Fibroblast of skin of right biceps (primary cell): ENCODE measurements at regions not wholly inside any gene's neighbourhood (a gene's known extent, or its start where the extent isn't known, plus 50 kb on each side); places are given as distances from the start of the nearest gene placed in this dataset.
"Not testable (repeated sequence)": the region's sequence is repeated elsewhere in the genome, so short reads cannot be mapped to it uniquely, and the experiment has no call there.

Source experiments
- DNase-seq: peaks from one replicate; pipeline ENCODE4 v3.0.0-alpha.2; 2013

DNA sequence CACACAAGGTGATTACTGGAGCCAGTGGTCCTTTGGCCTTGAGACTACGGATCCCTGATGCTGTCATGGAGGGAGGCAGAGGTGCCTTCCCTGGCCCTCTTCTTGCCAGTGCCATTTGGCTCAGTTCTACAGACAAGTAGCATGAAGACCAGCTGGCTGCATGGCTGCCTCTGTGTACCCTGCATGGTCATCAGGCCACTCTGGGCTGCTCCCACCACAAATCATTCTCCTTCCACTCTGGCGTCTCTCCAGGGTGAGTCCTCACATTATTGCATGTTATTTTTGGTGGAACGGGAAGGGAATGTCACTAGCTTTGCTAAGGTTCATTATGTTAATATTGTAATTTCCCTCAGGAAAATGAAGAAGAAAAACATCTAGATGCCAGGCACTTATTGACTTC is 229.8 kb downstream of the VAPA start:
- no peak for DNase-seq

DNA sequence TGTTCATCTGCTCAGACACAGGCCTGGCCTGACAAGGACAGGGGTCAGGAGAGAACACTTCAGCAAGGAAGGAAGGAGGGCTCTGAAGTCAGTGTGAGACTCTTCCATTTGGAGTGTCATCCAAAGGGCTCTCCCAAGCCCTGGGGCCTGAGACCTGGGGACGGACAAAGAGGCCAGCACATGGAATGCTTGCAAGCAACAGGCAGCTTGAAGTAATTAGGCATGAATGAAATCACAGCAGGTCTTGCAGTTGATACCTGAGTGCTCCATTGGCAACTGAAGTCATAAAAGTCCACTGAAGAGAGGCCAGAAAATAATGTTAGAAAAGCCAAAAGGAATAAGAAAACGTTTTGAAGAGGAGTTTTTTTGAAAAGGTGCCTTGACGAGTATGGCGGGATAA is 231.7 kb downstream of the VAPA start:
- DNase-seq: no peak

DNA sequence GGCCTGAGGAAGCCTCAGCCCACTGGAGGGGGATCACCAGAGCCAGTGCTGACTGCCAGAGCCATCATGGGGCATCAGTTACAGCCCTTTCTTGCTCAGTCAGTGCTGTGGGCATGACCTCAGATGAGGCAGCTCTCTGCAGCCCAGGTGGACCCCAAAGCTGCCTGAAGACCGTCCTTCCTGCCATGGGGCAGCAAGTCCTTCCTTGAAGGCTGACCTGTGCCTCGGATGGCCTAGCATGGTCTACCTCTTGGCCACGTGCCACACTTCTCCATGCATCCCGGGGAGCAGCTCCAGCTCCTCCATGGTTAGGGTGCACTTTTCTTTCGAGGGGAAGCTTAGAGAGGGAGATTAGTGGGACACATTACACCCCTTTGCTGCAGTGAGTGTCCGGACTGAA is 233.4 kb downstream of the VAPA start:
- DNase-seq: no peak

DNA sequence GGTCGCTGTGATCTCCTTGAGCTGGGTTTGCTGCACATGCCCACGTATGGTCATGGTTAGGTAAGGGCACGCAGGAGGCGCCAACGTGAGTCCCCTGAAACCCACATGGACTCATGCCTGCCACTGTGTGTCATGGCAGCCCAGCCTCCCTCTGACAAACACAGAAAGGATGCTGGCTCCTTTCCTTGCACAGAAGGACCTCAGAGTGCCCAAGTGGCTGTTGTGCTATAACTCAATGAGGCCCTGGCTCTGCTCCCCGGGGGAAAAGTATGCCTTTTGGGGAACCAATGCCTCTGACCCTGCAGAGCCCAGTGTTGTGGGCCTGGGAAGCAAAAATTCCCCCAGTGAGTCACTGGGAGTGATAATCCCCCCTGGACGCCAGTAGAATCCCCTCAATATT is 233.9 kb downstream of the VAPA start:
- DNase-seq: no peak

DNA sequence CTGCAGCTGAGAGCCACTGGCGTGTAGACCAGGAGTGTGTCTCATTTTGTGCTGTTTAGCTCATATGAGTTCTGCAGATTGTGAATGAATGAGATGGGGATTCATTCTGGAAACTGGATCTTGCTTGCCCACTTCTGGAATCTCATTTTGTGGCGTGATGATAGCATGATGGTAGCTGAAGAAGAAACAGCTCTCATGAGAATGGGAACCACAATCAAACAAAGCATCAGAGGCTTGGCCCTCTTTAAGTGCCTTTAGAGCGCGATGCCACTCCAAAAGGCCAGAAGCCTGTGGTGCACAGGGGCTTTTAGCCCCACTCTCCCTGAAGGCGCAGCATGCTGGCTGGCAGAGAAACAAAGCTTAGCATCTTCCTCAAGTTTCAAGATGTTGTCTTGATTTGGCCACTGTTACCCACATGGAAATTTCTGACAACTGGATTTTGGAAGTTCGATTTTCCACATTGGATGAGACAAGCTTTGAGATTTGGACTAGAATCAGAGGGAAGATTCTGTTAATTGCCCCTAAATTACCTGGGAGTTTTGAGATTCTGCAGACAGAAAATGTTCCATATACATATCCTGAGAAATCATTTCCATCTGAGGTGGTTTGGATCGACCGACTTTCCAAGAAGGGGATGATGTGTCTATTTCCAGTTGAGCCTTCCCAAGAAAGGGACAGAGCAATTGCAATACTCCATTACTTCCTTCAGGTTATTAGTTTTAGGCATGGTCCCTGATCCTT is 234.5 kb downstream of the VAPA start:
- DNase-seq: no peak

DNA sequence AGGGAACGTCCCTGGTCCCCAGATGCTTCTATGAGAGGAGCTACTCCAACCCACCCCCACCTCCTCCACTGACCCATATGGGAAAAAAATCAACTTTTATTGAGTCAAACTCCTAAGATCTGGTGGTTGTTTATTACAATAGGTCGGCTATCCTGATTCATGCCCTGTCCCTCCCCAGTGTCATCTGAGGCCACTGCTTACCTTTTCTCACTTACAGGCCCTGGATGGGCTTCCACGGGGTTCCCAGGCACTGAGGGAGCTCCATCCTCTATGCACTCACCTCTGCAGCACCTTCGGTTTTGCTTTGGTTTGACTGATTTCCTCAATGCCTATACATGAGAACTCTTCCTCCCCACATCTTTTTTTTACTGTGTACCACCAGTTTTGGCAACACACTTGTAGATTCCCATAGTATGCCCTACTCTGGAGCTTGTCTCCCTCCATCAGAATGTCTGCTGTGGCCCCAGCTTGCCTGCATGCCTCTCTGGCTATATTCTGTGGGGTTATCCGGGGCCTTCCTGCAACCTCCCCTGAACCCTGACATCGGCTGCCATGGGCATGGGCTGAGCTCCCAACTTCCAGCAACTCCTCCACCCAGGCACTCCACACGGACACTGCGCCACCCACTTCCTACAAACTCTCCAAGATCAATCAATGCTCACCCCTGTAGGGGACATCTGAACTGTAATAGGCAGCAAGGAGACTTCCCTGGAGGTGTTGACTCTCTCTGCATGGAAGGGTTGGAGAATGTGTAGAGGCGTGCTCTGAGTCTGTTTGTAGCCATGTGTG is 236.1 kb downstream of the VAPA start:
- DNase-seq: no peak

DNA sequence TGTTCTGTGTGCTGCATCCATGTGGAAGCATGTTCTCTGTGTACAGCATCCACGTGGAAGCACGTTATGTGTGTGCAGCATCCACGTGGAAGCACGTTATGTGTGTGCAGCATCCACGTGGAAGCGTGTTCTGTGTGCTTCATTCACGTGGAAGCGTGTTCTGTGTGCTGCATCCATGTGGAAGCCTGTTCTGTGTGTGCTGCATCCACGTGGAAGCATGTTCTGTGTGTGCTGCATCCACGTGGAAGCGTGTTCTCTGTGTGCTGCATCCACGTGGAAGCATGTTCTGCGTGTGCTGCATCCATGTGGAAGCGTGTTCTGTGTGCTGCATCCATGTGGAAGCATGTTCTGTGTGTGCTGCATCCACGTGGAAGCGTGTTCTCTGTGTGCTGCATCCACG is 236.8 kb downstream of the VAPA start:
- not testable (repeated sequence) for DNase-seq

DNA sequence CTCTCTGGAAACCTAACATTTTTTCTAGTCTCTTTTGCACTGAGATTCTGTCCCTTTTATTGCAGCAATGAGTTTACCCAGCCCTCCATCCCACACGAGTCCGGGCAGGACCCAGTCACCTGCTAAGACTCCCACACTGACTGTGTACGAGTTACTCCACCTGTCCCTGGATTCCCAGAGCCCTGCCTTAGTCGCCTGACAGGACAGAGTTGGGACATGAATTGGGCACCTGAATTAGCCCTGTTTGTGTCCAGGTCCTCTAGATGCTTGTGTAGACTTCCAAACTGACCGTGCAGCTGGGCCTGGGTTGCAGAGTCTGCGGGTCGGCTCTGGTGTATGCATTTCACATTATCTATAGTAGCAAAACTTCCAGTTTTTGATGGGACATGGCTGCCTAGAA is 238.7 kb downstream of the VAPA start:
- no peak for DNase-seq

DNA sequence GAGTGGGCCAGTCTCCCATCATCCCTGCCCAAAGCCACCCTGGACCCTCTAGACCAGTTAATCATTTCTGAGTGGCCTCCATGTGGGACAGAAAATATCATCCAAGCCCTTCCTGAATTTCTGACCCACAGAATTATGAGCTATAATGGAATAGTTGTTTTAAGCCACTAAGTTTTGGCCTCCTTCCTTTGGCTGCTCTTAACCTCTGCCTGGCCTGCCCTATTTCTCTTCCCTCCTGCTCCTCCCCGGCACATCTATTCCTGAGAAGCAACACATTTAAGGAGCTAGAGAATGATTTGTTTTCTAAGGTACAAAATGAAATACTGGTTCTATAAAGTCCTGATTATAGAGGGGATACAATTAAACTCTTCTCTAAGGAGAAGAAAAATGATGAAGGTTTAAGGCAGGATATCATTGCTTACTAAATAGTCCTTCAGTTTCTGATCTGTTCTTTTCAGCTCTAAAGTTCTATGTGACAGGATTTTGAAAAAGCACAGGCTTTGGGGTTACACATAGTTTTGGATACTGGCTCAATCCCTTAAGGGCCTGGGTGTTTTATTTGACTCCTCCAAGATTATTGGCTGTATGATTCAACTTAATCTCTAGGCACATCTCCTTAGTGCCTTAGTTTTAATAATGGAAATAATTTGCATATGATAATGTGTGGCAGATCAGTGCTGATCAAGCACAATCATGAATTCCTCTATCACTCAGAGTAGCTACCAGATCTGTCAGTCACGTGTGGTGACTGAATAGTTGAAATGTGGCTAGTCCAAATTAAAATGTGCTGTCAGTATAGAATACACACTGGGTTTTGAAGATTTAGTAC is 240.3 kb downstream of the VAPA start:
- no peak for DNase-seq

DNA sequence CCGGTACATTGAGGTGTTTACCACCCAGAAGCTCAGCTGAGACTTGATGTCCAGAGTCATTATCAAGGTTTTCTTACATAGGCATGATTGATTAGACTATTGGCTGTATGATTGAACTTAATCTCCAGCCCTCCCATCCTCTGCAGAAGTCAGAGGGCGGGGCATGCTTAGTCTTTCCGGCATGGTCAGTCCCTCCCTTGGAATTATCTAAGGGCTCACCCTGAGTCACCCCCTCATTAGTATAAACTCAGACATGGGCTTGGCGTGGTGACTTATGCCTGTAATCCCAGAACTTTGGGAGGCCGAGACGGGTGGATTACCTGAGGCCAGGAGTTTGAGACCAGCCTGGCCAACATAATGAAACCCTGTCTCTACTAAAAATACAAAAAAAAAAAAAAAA is 243.9 kb downstream of the VAPA start:
- no peak for DNase-seq

DNA sequence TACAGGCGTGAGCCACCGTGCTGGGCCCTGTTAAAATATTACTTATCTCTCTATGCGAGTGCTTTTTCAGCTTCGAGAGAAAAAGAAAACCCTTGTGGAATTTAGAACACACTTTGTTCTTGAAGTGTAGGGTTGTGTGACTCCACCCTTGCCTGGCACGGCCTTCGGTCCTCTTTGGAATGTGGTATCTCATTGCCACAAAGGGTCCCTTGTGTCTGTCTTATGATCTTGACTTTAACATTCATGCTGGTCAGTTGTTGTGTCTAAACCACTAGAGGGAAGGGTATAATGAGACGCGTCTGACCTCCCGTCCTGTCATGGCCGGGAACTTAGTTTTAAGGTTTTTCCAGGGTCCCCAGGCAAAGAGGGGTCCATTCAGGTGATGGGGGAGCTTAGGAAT is 246.4 kb downstream of the VAPA start:
- no peak for DNase-seq

DNA sequence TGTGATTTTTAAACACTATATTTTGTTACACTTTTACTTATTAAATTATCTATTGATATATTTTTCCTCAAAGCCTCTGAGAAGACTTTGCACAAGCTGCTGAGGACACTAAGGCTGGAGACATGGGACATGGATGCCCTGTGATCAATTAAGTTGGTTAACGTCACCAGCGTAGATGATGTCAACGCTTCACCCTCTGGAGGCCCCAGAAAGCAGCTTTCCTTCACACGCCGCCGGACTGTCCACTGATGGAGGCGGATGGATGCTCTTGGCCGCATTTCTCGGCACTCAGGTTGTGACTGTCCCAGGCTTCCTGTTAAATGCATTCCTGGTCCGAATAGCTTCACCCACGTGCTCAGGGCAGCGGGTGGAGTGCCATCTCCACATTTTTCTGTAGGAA is 247.5 kb downstream of the VAPA start:
- DNase-seq: no peak

DNA sequence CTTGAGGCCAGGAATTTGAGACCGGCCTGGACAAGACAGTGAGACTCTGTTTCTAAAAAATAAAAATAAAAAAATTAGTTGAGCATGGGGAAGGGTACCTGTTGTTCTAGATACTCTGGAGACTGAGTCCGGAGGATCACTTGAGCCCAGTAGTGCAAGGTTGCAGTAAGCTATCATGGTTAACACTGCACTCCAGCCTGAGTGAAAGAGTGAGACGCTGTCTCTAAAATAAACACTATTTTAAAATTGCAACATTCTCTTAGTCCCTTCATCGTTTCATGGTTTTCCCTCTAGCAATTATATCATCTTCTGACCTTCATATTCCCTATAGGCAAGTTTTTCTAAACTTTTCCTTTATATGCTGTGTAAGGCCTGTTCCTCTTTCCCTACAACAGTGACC is 248.5 kb downstream of the VAPA start:
- no peak for DNase-seq

DNA sequence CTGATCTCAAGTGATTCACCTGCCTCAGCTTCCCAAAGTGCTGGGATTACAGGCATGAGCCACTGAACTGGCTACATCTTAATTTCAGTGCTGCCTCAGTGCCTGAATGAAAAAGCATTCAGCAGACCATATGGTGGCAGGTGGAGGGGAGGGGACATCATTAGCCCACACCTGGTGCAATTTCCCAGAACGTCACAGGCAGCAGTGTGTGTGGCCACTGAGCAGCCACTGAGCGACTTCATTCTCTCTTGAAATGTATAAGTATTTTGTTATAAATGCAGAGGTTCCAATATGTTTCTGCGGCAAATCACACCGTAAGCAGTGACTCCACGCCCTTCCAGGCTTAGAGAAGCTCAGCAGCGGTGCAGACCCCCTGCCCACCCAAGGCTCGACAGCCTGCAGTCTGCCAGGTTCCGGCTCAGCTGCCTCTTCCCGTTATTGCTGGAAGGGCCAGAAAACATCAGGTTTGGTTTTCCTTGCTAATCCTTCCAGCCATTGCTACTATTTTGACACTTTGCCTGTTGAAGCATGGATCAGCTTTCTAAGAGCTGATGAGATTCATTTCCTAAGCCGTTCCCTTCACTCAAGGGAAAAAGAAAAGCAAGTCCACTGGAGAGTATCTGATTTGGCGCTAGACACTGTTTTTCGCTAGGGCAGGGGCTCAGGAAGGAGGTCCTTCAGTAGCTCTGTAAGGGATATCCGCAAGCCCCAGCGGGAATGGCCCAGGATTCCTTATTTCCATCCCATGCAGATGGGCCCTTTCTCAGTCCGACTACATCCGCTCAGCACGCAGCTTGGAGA is 250.7 kb downstream of the VAPA start:
- DNase-seq: no peak

DNA sequence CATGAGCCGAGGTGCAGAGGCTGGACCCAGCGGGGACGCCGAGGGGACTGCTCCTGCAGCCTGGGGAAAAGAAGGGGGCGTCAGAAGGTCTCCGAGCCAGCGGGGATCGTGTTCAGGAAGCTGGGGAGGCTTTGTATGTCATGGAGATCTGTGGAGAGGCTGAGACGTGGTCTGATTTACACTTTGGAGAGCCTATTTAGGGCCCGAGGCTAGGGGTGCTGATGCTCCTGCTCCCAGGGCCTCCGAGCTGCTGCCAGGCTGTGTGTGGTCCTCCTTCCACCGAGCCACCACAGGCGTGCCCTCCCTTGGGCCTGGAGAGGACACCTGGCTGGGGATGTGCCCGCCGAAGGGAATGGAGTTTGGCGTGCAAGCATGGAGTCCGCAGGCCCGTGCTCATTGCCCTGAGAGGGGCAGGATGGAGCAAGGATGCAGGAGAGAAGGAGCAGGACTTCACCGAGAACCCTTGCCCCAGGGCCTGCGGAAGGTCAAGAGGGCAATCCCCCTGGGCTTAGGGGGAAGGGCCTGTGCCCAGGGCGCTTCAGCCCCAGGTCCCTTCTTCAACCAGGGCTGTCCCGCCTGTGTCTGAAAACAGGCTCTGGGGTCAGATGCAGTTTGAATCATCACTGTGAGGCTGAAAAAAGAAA is 252.5 kb downstream of the VAPA start:
- DNase-seq: no peak

DNA sequence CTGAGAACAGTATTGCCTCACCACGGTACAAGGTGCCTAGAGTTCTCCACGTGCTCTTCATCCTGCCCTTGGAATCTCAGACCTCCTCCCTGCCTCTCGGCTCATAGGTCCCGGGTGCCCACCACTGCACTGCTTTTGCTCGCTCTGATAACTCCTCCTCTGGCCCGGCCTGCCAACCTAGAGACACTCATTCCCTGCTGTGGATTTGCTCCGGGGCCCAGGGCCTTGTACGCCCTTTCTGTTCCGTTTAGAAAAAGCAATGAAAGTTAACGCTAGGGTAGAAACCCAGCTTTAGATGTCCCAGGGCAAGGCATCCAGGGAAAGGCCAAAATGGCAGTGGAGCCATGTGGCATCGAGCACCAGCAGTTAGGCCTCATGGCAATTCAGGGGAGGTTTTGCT is 253.9 kb downstream of the VAPA start:
- DNase-seq: no peak

DNA sequence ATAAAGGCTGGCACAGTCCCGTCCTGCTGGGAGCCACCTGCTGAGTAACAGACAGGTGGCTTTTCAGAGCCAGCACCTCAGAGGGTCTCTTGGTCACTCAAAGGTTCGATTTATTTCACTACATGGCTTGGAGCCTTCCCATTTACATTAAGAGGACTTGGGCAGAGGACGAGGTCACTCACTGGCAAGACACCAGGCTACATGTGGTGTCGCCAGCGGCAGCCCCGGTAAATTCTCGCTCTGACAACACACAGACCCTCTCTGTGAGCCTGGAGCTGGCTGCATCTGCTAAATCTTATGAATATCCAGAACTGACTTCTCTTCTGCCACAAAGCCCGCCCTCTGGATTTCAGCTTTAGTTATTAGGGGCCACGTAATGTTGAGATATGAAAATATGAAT is 254.7 kb downstream of the VAPA start:
- no peak for DNase-seq

DNA sequence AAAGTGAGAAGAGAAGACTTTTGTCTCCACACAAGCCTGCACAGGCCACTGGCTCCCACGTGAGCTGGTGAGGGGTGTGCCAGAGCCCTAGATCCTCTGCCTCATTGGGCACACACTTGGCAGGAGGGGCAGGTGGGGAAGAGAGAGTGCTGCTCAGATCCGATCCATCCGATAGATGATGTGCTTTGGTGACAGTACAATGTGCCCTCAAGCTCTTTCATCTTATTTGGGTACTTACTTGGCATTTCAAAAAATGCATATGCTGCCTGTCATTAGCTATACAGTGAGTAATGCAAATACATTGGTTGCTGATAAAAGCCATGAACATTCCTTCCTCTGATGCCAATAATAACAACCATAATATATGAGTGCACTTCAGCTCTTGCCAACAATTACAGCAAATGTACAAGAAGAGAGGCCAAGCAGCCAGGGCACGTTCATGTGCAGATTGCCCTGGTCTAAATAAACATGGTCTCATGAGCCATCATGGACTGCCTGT is 255.3 kb downstream of the VAPA start:
- DNase-seq: peak; percentile 84

DNA sequence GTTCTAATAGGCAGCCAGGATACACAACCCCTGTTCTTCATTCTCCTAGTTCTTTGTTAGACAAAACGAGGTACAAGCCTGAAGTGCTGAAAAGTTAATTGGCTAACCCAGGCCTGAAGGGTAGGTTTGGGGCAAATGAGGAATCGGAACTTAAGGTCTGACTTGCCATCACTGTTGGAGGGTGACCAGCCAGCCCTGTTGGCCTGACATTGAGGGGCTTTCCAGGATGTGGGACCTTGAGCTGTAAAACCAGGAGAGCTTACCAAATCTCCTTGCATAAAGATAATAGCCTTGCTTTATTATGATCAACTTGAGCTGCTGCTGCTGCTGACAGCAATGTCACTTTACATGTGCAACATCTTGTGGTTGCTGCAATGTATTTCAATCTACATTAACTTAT is 256.0 kb downstream of the VAPA start:
- no peak for DNase-seq

DNA sequence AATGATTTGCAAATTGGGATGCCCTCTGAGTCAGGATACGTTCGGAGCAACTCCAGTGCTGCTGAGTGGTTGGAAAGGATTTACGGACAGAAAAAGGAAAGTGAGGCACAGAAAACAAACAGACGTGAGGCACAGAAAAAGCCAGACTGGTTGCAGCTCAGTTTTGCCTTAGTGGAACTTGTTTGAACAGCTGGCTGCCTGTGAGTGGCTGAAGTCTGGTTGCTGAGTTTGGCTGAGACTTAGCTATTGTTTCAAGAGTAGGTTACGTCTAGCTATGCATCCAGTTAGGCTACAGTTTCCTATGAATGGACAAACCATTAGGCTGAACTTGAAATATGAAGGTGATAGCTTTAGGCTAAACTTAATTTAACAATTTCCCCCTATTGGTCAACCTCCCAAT is 256.6 kb downstream of the VAPA start:
- no peak for DNase-seq

DNA sequence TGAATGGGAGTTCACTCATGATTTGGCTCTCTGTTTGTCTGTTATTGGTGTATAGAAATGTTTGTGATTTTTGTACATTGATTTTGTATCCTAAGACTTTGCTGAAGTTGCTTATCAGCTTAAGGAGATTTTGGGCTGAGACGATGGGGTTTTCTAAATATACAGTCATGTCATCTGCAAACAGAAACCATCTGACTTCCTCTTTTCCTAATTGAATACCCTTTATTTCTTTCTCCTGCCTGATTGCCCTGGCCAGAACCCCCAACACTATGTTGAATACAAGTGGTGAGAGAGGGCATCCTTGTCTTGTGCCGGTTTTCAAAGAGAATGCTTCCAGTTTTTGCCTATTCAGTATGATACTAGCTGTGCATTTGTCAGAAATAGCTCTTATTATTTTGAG is 261.5 kb downstream of the VAPA start:
- DNase-seq: not testable (repeated sequence)

DNA sequence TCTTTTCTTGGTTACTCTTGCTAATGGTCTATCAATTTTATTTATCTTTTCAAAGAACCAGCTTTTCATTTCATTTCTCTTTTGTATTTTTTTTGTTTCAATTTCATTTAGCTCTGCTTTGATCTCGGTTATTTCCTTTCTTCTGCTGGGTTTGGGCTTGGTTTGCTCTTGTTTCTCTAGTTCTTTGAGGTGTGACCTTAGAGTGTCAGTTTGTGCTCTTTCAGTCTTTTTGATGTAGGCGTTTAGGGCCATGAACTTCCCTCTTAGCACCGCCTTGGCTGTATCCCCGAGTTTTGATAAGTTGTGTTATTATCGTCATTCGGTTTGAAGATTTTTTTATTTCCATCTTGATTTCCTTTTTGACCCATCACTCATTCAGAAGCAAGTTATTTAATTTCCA is 265.5 kb downstream of the VAPA start:
- DNase-seq: not testable (repeated sequence)
